Heart left ventricle (tissue), 16 donors: ENCODE measurements at regions not wholly inside any gene's neighbourhood (a gene's known extent, or its start where the extent isn't known, plus 50 kb on each side); places are given as distances from the start of the nearest gene placed in this dataset.

Experiments
- ATAC-seq, 4 donors: fragments of 200-7000 bp; cut with Tn5 transposase; one replicate each; pipeline ENCODE4 v1.9.1; 2020 to 2022; ENCODE audit warnings: moderate library complexity in 4 of 4, mild to moderate bottlenecking in 3 of 4, moderate number of reproducible peaks in 1 of 4
- DNase-seq, 5 donors: peaks; one replicate each; pipeline ENCODE4 v3.0.0-alpha.2; 2020
- H3K27ac ChIP-seq, 12 donors: fragments of 200-600 bp; sonication (generic) in 4 of 12; one replicate each; pipeline versions ENCODE4 v1.5.0 to v1.8.0; 2016 to 2022; ENCODE audit warnings: mild to moderate bottlenecking in 2 of 12
- H3K27me3 ChIP-seq, 9 donors: fragments of 200-600 bp; sonication (generic) in 2 of 9; one replicate each; pipeline versions ENCODE4 v1.5.1 to v1.8.0; 2016 to 2022; ENCODE audit warnings: mild to moderate bottlenecking in 3 of 9
- H3K36me3 ChIP-seq, 9 donors: fragments of 200-600 bp; sonication (generic) in 2 of 9; one replicate each; pipeline versions ENCODE4 v1.5.0 to v1.8.0; 2018 to 2022; ENCODE audit warnings: mild to moderate bottlenecking in 2 of 9
- H3K4me1 ChIP-seq, 12 donors: fragments of 200-600 bp; sonication (generic) in 4 of 12; one replicate each; pipeline versions ENCODE4 v1.5.0 to v1.8.0; 2016 to 2022; ENCODE audit warnings: mild to moderate bottlenecking in 3 of 12
- H3K4me3 ChIP-seq, 12 donors: fragments of 200-600 bp; sonication (generic) in 4 of 12; one replicate each; pipeline versions ENCODE4 v1.5.0 to v1.8.0; 2017 to 2022; ENCODE audit warnings: mild to moderate bottlenecking in 9 of 12, moderate library complexity in 4 of 12
- H3K9me3 ChIP-seq, 12 donors: fragments of 200-600 bp; sonication (generic) in 4 of 12; one replicate each; pipeline versions ENCODE4 v1.5.0 to v1.8.0; 2016 to 2022; ENCODE audit warnings: mild to moderate bottlenecking in 1 of 12
- POLR2A ChIP-seq, 2 donors: fragments of 450-650 bp; IDR thresholded peaks; one replicate each; pipeline ENCODE4 v1.6.1; 2017; ENCODE audit warnings: antibody characterized with exemption in 2 of 2, mild to moderate bottlenecking in 2 of 2, moderate library complexity in 2 of 2
- WGBS, 4 donors: extraction: QIAGEN DNeasy Blood & Tissue Kit in 2 of 4; methylation state at CpG; one replicate each; pipeline versions ENCODE4 v1.1.5 to v1.1.7; 2013 to 2018; 5-methylcytosine and 5-hydroxymethylcytosine counted together
- intact Hi-C, 10 donors: fragments of 100-400 bp; cut with DNase I; formaldehyde crosslinking; loops; one replicate each; pipeline versions ENCODE4 v1.11.1 to v1.14.2; 2022
- TF ChIP-seq, protein P1 (sequence below), 12 donors: fragments of 200-600 bp; sonication (generic) in 4 of 12; IDR thresholded peaks; one replicate each; pipeline versions ENCODE4 v1.5.0 to v1.8.0; 2018 to 2022; ENCODE audit warnings: antibody characterized with exemption in 12 of 12, mild to moderate bottlenecking in 5 of 12
- donor health status: ischemic (EF 13 %, LVEDD 7.1; RV severe dilation, severe dysfunction).
- donor health status: healthy with polysubstance abuse.
- donor health status: DM: no; HTN: yes; CAD: no.
- donor health status: DM: no; HTN: no; CAD: no.
- donor health status: ischemic (EF 25% LVEDD 6.9; RV normal size, moderate dysfunction).
- donor health status: ischemic (EF 25% LVEDD 5.7; RV mildly dilated, moderate dysfunction).
- donor health status: healthy.
- donor health status: DM: yes; HTN: yes; CAD: no.
- donor health status: ischemic (EF 35%, LVEDD 5.7; RV mildly dilated, moderate dysfunction).
- donor health status: nonischemic (EF 11% LVEDD 7.7; RV severe dilation, severe dysfunction).
- donor health status: DM: yes; HTN: yes; CAD: no.
- donor health status: PGD.
- donor health status: ischemic (EF 29% LVEDD 5.4; RV normal size, mild dysfunction).
- donor health status: nonischemic (EF 23%, LVEDD 6.1; RV moderate dilation, normal function).

DNA sequence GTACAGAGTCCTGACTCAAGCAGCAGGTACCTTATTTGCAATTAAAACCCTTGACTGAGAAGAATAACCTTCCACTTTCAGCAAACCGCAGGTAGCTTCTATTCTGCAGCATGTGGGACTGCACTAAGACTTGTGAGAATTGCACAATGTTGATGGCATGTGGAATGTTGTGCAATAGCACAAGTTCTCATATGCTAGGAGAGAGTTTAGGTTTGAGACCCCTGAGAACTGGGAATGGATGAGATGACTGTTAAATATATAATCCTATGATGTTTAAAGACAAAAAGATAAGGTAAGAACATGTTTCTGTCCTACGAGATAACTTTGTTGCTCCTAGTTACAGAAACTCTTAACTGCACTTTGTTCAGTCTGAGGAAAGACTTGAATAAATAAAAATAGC lies 194.6 kb downstream of the OTOR start:
- peaks cover 0 to 2% (median 0%) of the 10 kb centered on the region in 12 donors for H3K9me3 ChIP-seq
- no peak for ATAC-seq
- WGBS, 4 donors: 48 to 60% (median 54%) methylated on average over 2 of the region's 2 CpGs

DNA sequence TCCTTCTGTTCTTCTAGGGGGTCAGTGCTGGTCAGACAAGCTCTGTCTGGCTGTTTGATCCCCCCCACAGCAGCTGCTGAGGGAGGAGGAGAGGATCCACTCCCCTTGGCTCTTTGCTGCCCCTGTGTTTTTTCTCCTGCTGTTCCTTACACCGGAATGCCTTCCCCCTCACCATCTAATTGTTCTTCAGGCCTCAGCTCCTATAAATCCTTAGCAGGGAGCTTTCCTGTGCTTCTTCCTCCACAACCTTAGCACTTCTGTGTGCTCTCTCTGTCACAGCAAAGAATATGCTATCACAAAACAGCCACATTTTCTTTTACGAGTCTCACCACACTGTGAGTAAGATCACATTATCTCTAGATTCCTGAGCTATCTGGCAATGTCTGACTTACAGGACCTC lies 196.6 kb downstream of the OTOR start:
- ATAC-seq (no peak), DNase-seq (no peak)
- intact Hi-C loops: no loop called here
- TF ChIP-seq, protein P1, sequence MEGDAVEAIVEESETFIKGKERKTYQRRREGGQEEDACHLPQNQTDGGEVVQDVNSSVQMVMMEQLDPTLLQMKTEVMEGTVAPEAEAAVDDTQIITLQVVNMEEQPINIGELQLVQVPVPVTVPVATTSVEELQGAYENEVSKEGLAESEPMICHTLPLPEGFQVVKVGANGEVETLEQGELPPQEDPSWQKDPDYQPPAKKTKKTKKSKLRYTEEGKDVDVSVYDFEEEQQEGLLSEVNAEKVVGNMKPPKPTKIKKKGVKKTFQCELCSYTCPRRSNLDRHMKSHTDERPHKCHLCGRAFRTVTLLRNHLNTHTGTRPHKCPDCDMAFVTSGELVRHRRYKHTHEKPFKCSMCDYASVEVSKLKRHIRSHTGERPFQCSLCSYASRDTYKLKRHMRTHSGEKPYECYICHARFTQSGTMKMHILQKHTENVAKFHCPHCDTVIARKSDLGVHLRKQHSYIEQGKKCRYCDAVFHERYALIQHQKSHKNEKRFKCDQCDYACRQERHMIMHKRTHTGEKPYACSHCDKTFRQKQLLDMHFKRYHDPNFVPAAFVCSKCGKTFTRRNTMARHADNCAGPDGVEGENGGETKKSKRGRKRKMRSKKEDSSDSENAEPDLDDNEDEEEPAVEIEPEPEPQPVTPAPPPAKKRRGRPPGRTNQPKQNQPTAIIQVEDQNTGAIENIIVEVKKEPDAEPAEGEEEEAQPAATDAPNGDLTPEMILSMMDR (IDR thresholded peaks at IDR 0.05): no peak
- no peak for TF ChIP-seq POLR2A (IDR thresholded peaks at IDR 0.05)
- Histone ChIP-seq H3K36me3 (no peaks in the 10 kb centered on the region), H3K27ac (no peak overlapping the region), H3K4me3 (no peak overlapping the region), H3K27me3 (peaks cover 0 to under 1% (median 0%) of the 10 kb centered on the region in 9 donors), H3K4me1 (no peaks in the 10 kb centered on the region), H3K9me3 (peaks cover 0 to 9% (median 4%) of the 10 kb centered on the region in 12 donors)
- 13 to 19% (median 17%) methylated on average over 2 of the region's 2 CpGs for WGBS, 4 donors

More for the DNA sequence above, 194.6 kb downstream of the OTOR start:
- no peaks in the 10 kb centered on the region for H3K36me3 ChIP-seq
- H3K4me3 ChIP-seq: no peak overlapping the region
- no peaks in the 10 kb centered on the region for H3K4me1 ChIP-seq
- H3K27me3 ChIP-seq: no peaks in the 10 kb centered on the region
- H3K27ac ChIP-seq: no peak overlapping the region
- DNase-seq: no peak
- TF ChIP-seq, protein P1 (IDR thresholded peaks at IDR 0.05): no peak
- TF ChIP-seq POLR2A (IDR thresholded peaks at IDR 0.05): no peak
- intact Hi-C loops: no loop called here

DNA sequence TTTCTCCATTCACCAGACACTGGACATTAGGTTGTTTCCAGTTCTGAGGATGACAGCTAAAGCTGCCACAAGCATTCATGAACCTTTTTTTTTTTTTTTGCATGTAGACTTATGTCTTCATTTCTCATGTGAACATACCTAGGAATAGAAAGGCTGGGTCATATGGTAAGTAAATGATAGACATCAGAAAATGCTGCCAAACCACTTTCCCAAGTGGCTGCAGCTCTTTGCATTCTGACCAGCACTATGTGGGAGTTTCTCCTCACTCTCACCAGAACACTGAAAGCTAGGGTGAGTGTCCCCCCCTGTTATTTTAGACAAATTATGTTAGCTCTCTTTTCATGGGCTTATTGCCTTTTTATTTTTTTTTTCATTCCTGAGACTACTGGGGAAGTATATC lies 197.5 kb downstream of the OTOR start:
- intact Hi-C loops: no loop called here
- H3K4me3 ChIP-seq: no peak overlapping the region
- H3K9me3 ChIP-seq: peaks cover 0 to 18% (median 4%) of the 10 kb centered on the region in 12 donors
- DNase-seq: no peak
- no peak for ATAC-seq
- H3K36me3 ChIP-seq: no peaks in the 10 kb centered on the region
- no peak for TF ChIP-seq POLR2A (IDR thresholded peaks at IDR 0.05)
- TF ChIP-seq, protein P1 (IDR thresholded peaks at IDR 0.05): no peak
- no peaks in the 10 kb centered on the region for H3K4me1 ChIP-seq
- no peak overlapping the region for H3K27ac ChIP-seq
- H3K27me3 ChIP-seq: peaks cover 0 to 3% (median 0%) of the 10 kb centered on the region in 9 donors

DNA sequence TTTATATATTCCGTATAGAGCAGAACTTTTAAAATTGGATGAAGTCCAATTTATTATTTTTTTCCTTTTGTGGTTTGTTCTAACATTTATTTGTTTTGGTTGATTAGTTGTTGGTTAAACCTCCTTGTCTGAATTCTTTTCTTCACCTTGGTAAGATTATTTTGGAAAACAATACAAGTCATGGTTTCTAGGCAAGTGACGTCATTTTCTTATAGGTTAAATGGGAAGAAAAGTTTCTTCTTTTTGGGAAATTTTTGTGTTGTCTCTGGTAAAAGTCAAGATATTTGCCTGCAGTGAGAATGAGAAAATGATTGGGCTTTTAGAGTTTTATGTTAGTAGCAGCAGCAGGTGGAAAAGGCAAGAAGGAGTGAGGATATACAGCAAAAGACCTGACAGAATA lies 197.9 kb downstream of the OTOR start:
- no peak for TF ChIP-seq POLR2A (IDR thresholded peaks at IDR 0.05)
- TF ChIP-seq, protein P1 (IDR thresholded peaks at IDR 0.05): no peak
- no peak overlapping the region for H3K4me3 ChIP-seq
- DNase-seq (no peak), ATAC-seq (no peak)
- intact Hi-C loops: no loop called here
- WGBS, 4 donors: 86 to 91% (median 89%) methylated on average over 2 of the region's 2 CpGs
- peaks cover 0 to 18% (median 4%) of the 10 kb centered on the region in 12 donors for H3K9me3 ChIP-seq
- H3K4me1 ChIP-seq: no peaks in the 10 kb centered on the region
- H3K27ac ChIP-seq: no peak overlapping the region
- H3K36me3 ChIP-seq: no peaks in the 10 kb centered on the region
- H3K27me3 ChIP-seq: peaks cover 0 to 3% (median 0%) of the 10 kb centered on the region in 9 donors
